GM20000 (cell line): ENCODE measurements at regions not wholly inside any gene's neighbourhood (a gene's known extent, or its start where the extent isn't known, plus 50 kb on each side); places are given as distances from the start of the nearest gene placed in this dataset.

Experiments used
- DNase-seq: peaks from one replicate; pipeline ENCODE4 v3.0.0; 2012; ENCODE audit warnings: low spot score
- TF ChIP-seq, protein P1 (sequence below): IDR thresholded peaks from 2 replicates; pipeline ENCODE4 v1.5.1; 2012; ENCODE audit warnings: mild to moderate bottlenecking, control low read depth; ENCODE audit errors: extremely low read depth, missing control alignments

GRCh38 chr13:54628383-54628782, 1599.8 kb downstream of the OLFM4 start:
- no peak for DNase-seq
- TF ChIP-seq, protein P1, sequence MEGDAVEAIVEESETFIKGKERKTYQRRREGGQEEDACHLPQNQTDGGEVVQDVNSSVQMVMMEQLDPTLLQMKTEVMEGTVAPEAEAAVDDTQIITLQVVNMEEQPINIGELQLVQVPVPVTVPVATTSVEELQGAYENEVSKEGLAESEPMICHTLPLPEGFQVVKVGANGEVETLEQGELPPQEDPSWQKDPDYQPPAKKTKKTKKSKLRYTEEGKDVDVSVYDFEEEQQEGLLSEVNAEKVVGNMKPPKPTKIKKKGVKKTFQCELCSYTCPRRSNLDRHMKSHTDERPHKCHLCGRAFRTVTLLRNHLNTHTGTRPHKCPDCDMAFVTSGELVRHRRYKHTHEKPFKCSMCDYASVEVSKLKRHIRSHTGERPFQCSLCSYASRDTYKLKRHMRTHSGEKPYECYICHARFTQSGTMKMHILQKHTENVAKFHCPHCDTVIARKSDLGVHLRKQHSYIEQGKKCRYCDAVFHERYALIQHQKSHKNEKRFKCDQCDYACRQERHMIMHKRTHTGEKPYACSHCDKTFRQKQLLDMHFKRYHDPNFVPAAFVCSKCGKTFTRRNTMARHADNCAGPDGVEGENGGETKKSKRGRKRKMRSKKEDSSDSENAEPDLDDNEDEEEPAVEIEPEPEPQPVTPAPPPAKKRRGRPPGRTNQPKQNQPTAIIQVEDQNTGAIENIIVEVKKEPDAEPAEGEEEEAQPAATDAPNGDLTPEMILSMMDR, result no peak

GRCh38 chr13:54633456-54633855, 1604.8 kb downstream of the OLFM4 start:
- TF ChIP-seq, protein P1, result no peak
- no peak for DNase-seq

- TF ChIP-seq, protein P1, result no peak
- no peak for DNase-seq
These were observed 1607.6 kb downstream of the OLFM4 start for GRCh38 chr13:54636231-54636630.

DNA sequence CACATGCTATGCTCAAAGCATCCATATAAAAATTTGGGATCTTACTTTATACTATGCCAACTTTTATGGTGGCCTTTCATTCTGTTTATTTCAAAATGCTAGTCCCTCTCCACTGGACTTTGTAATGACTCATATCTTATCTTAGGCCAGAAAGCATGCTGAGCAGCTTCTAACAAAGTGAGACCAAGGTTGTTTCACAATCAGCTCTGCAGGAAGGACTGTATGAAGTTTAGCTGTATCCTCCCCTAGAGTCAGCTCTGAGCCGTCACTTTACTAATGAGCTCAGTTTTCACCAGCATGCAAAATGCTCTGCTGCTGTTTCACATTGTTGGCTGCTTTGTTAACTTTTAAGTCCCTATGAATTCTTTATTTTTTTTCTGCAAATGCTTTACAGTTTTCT, 1608.8 kb downstream of the OLFM4 start:
- DNase-seq, result no peak
- TF ChIP-seq, protein P1, result no peak

DNA sequence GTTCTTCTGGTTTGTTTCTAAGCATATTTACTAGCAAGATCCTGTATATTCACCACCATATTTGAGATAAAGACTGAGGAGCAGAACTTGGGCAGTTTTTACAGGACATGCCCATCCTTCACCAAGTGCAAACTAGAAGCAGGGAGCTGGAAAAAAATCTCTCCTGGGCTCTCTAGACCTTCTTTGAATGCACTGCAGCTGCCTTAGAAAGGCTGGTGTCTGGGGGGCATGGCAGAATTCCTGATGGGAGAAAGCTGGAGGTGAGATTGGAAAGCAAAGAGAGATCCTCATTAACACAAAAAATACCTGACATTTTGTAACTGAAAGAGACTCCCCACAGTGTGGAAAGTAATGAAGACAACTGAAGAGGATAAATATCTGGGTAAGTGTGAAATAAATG, 1612.1 kb downstream of the OLFM4 start:
- TF ChIP-seq, protein P1, result no peak
- DNase-seq, result no peak

GRCh38 chr13:54643863-54644262, 1615.2 kb downstream of the OLFM4 start:
- TF ChIP-seq, protein P1, result no peak
- no peak for DNase-seq

- no peak for DNase-seq
- TF ChIP-seq, protein P1, result no peak
These were observed 1618.7 kb downstream of the OLFM4 start for GRCh38 chr13:54647275-54647674.

GRCh38 chr13:54657588-54657987, 1629.0 kb downstream of the OLFM4 start:
- no peak for DNase-seq
- TF ChIP-seq, protein P1, result no peak
